Hepatocyte (in vitro differentiated cells): ENCODE measurements at regions not wholly inside any gene's neighbourhood (a gene's known extent, or its start where the extent isn't known, plus 50 kb on each side); places are given as distances from the start of the nearest gene placed in this dataset.

ENCODE experiments used
- CTCF ChIP-seq: fragments of 200-600 bp; sonication (generic); IDR thresholded peaks from 2 replicates; pipeline ENCODE4 v1.5.1; 2016; ENCODE audit warnings: antibody characterized with exemption, mild to moderate bottlenecking; ENCODE audit not compliant: poor library complexity
- EZH2 ChIP-seq: fragments of 200-600 bp; sonication (generic); IDR thresholded peaks from 2 replicates; pipeline ENCODE4 v1.6.1; 2016; ENCODE audit warnings: antibody characterized with exemption, mild to moderate bottlenecking, borderline replicate concordance
- EZH2phosphoT487 ChIP-seq: fragments of 200-600 bp; sonication (generic); IDR thresholded peaks from one replicate; pipeline ENCODE4 v1.6.1; 2018; ENCODE audit warnings: antibody characterized with exemption, mild to moderate bottlenecking, low read depth, moderate library complexity; ENCODE audit not compliant: unreplicated experiment, severe bottlenecking

- TF ChIP-seq CTCF (no peak), EZH2phosphoT487 (no peak), EZH2 (no peak)
These were observed 911.5 kb downstream of the UQCRFS1 start for GRCh38 chr19:28301463-28301862.
